GM12878 (cell line): ENCODE measurements at regions not wholly inside any gene's neighbourhood (a gene's known extent, or its start where the extent isn't known, plus 50 kb on each side); places are given as distances from the start of the nearest gene placed in this dataset.

Experiments
- ATAC-seq: fragments of 200-7000 bp; cut with Tn5 transposase; 3 replicates; pipeline ENCODE4 v1.9.1; 2020; ENCODE audit warnings: mild to moderate bottlenecking, moderate library complexity
- BruUV-seq: library from RNA; stranded (reverse); fragments of 400-500 nt; replicated peaks from 2 replicates; lab custom pipeline; 2021; lab: Mats Ljungman, UMichigan
- CTCF ChIA-PET: fragments of 300-600 bp; sonication (Branson Sonifier 250); formaldehyde crosslinking; extraction: SDS; loops from one replicate; lab custom pipeline; 2021; ENCODE audit warnings: inconsistent platforms; lab: Yijun Ruan, JAX
- POLR2A ChIA-PET: fragments of 350-600 bp; formaldehyde crosslinking; extraction: SDS; loops from one replicate; lab custom pipeline; 2021; ENCODE audit warnings: inconsistent platforms; lab: Charles Lee
- RAD21 ChIA-PET: fragments of 300-600 bp; sonication (Branson Sonifier 250); formaldehyde crosslinking; loops from one replicate; lab custom pipeline; 2023; ENCODE audit warnings: antibody characterized with exemption; ENCODE audit not compliant: unreplicated experiment; lab: Charles Lee
- SMC1A ChIA-PET: fragments of 300-600 bp; sonication (Branson Sonifier 250); formaldehyde crosslinking; loops from one replicate; lab custom pipeline; 2023; ENCODE audit not compliant: unreplicated experiment, uncharacterized antibody; lab: Charles Lee
- DNase-seq: peaks from one replicate; pipeline ENCODE4 v3.0.0-alpha.2; 2011; ENCODE audit warnings: low read depth, low spot score
- FAIRE-seq: peaks from 3 replicates; lab custom pipeline; 2011; peaks lifted over from hg19 to GRCh38; lab: Jason Lieb, UNC
- H2AFZ ChIP-seq: 2 replicates; pipeline ENCODE4 v1.6.0; 2011; ENCODE audit warnings: low read depth, low read length, control low read depth; ENCODE audit not compliant: control insufficient read depth
- H3K27ac ChIP-seq: 2 replicates; pipeline ENCODE4 v1.5.1; 2011; ENCODE audit warnings: control low read depth; ENCODE audit not compliant: control insufficient read depth, insufficient read depth
- H3K27me3 ChIP-seq, 2 experiments: replicated peaks in 1 of 2; 2 replicates each; pipeline versions ENCODE4 v1.6.0 to v1.6.1; 2011; ENCODE audit warnings: low read length in 1 of 2; ENCODE audit not compliant: control insufficient read depth in 2 of 2, insufficient read depth in 2 of 2
- H3K36me3 ChIP-seq, 2 experiments: 2 replicates each; pipeline ENCODE4 v1.5.1; 2011; ENCODE audit warnings: low read length in 1 of 2; ENCODE audit not compliant: control insufficient read depth in 2 of 2, insufficient read depth in 2 of 2
- H3K4me1 ChIP-seq: 2 replicates; pipeline ENCODE4 v1.6.1; 2011; ENCODE audit warnings: mild to moderate bottlenecking, low read length, moderate library complexity, mixed read lengths; ENCODE audit not compliant: control insufficient read depth, insufficient read depth
- H3K4me2 ChIP-seq: 2 replicates; pipeline ENCODE4 v1.6.0; 2011; ENCODE audit warnings: control low read depth; ENCODE audit not compliant: control insufficient read depth, insufficient read depth
- H3K4me3 ChIP-seq: fragments of 200-600 bp; sonication (generic); 2 replicates; pipeline ENCODE4 v1.5.1; 2016
- H3K79me2 ChIP-seq: 2 replicates; pipeline ENCODE4 v1.6.0; 2011; ENCODE audit warnings: low read length; ENCODE audit not compliant: control insufficient read depth, insufficient read depth
- H3K9ac ChIP-seq: 2 replicates; pipeline ENCODE4 v1.8.0; 2011; ENCODE audit warnings: low read length, control low read depth, mixed read lengths; ENCODE audit not compliant: control insufficient read depth, insufficient read depth
- H3K9me3 ChIP-seq: replicated peaks from 3 replicates; pipeline ENCODE4 v1.5.1; 2011; ENCODE audit warnings: mild to moderate bottlenecking, low read length; ENCODE audit not compliant: control insufficient read depth, insufficient read depth
- H4K20me1 ChIP-seq: 2 replicates; pipeline ENCODE4 v1.6.0; 2011; ENCODE audit not compliant: control insufficient read depth, insufficient read depth
- DPF2 ChIP-seq: fragments of 450-650 bp; IDR thresholded peaks from 2 replicates; pipeline ENCODE4 v1.6.1; 2017; ENCODE audit warnings: mild to moderate bottlenecking
- FOS ChIP-seq: IDR thresholded peaks from 3 replicates; pipeline ENCODE4 v1.6.1; 2011; ENCODE audit warnings: borderline replicate concordance; ENCODE audit not compliant: insufficient read length; ENCODE audit errors: extremely low read depth
- IKZF1 ChIP-seq: fragments of 450-650 bp; conservative IDR thresholded peaks from 2 replicates; pipeline ENCODE4 v1.6.1; 2017; ENCODE audit warnings: antibody characterized with exemption, mild to moderate bottlenecking
- KAT2A ChIP-seq: conservative IDR thresholded peaks from 2 replicates; pipeline ENCODE4 v1.6.1; 2011; ENCODE audit warnings: low read depth, low read length; ENCODE audit not compliant: control insufficient read depth
- MTA3 ChIP-seq: IDR thresholded peaks from 2 replicates; pipeline ENCODE4 v1.6.1; 2012; ENCODE audit warnings: low read length, inconsistent platforms, borderline replicate concordance
- POLR2AphosphoS5 ChIP-seq: IDR thresholded peaks from 2 replicates; pipeline ENCODE4 v1.6.1; 2011; ENCODE audit warnings: mild to moderate bottlenecking, low read length, inconsistent platforms
- RB1 ChIP-seq: fragments of 450-650 bp; formaldehyde crosslinking; IDR thresholded peaks from 2 replicates; pipeline ENCODE4 v1.6.1; 2017; ENCODE audit warnings: mild to moderate bottlenecking, borderline replicate concordance
- SMARCA5 ChIP-seq: fragments of 450-650 bp; IDR thresholded peaks from 2 replicates; pipeline ENCODE4 v1.6.1; 2017; ENCODE audit warnings: mild to moderate bottlenecking
- TARDBP ChIP-seq: IDR thresholded peaks from 2 replicates; pipeline ENCODE4 v1.6.1; 2016; ENCODE audit warnings: borderline replicate concordance
- WGBS: methylation state at CpG from one replicate; pipeline ENCODE4 v1.1.6; 2016; ENCODE audit warnings: low lambda C conversion rate; ENCODE audit not compliant: insufficient replicate concordance, insufficient coverage; ENCODE audit errors: missing lambda C conversion rate; 5-methylcytosine and 5-hydroxymethylcytosine counted together
- in situ Hi-C: fragments of 300-500 bp; cut with MboI; formaldehyde crosslinking; loops from 9 replicates; pipeline ENCODE4 v1.14.3; 2018; ENCODE audit warnings: mixed read lengths
- intact Hi-C: fragments of 100-400 bp; cut with micrococcal nuclease; formaldehyde crosslinking; loops from one replicate; pipeline ENCODE4 v1.14.2; 2022; ENCODE audit not compliant: unreplicated experiment
- TF ChIP-seq, protein P1 (sequence below): fragments of 450-650 bp; formaldehyde crosslinking; IDR thresholded peaks from 2 replicates; pipeline ENCODE4 v1.4.0; 2022; ENCODE audit warnings: mild to moderate bottlenecking, moderate library complexity

DNA sequence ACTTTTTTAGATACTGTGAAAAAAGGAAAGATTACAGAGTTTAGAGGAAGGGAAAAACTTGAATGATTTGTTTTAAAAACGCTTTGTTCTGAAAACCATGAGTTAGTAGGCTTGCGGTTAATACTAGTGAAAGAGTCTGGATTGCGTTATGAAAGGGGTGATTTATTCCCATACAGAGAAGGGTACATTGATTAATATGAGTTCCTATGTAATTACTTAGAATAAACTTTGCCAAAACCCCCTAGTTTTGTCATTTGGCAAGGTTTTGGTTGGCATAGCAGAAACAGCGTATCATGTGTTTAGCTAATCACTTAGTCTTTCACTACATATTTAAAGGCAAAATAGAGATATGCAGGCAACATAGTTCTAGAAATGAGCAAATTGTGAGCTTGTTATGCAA is 91.2 kb upstream of the POT1 start (continued):
- TF ChIP-seq, protein P1, sequence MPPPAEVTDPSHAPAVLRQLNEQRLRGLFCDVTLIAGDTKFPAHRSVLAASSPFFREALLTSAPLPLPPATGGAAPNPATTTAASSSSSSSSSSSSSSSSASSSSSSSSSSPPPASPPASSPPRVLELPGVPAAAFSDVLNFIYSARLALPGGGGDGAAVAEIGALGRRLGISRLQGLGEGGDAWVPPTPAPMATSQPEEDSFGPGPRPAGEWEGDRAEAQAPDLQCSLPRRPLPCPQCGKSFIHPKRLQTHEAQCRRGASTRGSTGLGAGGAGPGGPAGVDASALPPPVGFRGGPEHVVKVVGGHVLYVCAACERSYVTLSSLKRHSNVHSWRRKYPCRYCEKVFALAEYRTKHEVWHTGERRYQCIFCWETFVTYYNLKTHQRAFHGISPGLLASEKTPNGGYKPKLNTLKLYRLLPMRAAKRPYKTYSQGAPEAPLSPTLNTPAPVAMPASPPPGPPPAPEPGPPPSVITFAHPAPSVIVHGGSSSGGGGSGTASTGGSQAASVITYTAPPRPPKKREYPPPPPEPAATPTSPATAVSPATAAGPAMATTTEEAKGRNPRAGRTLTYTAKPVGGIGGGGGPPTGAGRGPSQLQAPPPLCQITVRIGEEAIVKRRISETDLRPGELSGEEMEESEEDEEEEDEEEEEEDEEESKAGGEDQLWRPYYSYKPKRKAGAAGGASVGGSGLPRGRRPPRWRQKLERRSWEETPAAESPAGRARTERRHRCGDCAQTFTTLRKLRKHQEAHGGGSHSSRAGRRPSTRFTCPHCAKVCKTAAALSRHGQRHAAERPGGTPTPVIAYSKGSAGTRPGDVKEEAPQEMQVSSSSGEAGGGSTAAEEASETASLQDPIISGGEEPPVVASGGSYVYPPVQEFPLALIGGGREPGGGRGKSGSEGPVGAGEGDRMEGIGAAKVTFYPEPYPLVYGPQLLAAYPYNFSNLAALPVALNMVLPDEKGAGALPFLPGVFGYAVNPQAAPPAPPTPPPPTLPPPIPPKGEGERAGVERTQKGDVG (CRISPR knock-in tag) = no peak
- TF ChIP-seq TARDBP = no peak
- TF ChIP-seq RB1 = no peak
- TF ChIP-seq, all 136 proteins: peak for 0

DNA sequence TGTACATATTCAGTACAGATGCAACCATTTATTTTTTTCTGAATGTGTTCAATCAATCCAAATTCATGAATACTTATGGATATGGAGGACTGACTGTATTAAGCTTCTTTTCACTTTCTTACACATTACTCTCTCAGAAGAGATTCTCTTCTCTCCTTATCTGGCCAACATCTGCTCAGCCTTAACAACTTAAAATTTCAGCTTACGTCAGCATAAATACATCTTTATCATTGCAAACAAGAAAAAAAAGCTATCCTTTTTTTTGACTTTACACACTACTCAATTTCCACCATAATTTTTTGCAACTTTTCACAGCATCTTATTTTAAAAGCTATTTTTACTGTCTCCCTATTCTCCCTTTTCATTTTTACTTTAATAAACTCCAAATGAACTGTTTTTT is 80.9 kb upstream of the POT1 start:
- in situ Hi-C loops = no loop called here
- POLR2A ChIA-PET = no interaction called here
- BruUV-seq = no TSS peak
- no peak for TF ChIP-seq DPF2
- no peak for TF ChIP-seq POLR2AphosphoS5
- TF ChIP-seq FOS = no peak
- TF ChIP-seq KAT2A = no peak
- no peak for TF ChIP-seq IKZF1
- TF ChIP-seq SMARCA5 = no peak
- TF ChIP-seq MTA3 = no peak
- H3K27ac ChIP-seq = no peak overlapping the region
- no peak overlapping the region for H2AFZ ChIP-seq
- H3K9me3 ChIP-seq = no peaks in the 10 kb centered on the region
- DNase-seq (no peak), FAIRE-seq (no peak), ATAC-seq (no peak)
- H3K4me1 ChIP-seq = no peaks in the 10 kb centered on the region
- no peak overlapping the region for H3K9ac ChIP-seq
- intact Hi-C loops = no loop called here
- H3K4me3 ChIP-seq = no peak overlapping the region
- no peaks in the 10 kb centered on the region for H4K20me1 ChIP-seq
- CTCF ChIA-PET = no interaction called here
- H3K79me2 ChIP-seq = no peaks in the 10 kb centered on the region
- RAD21 ChIA-PET = no interaction called here
- SMC1A ChIA-PET = interaction anchor here (1.0 kb wide), 1 partner anchor 10 kb away, joined by 3 read pairs; no protein-coding TSS in a partner anchor
- no peaks in the 10 kb centered on the region for H3K36me3 ChIP-seq
- H3K27me3 ChIP-seq = no peaks in the 10 kb centered on the region
- no peak overlapping the region for H3K4me2 ChIP-seq
- 93% methylated on average over 1 of the region's 1 CpG for WGBS
